Pulmonary artery endothelial cell (primary cell): ENCODE measurements at regions not wholly inside any gene's neighbourhood (a gene's known extent, or its start where the extent isn't known, plus 50 kb on each side); places are given as distances from the start of the nearest gene placed in this dataset.
"Not testable (repeated sequence)": the region's sequence is repeated elsewhere in the genome, so short reads cannot be mapped to it uniquely, and the experiment has no call there.

Experiments used
- DNase-seq: peaks from one replicate; pipeline ENCODE4 v3.0.0-alpha.2; 2011; ENCODE audit warnings: low read depth, low spot score

DNA sequence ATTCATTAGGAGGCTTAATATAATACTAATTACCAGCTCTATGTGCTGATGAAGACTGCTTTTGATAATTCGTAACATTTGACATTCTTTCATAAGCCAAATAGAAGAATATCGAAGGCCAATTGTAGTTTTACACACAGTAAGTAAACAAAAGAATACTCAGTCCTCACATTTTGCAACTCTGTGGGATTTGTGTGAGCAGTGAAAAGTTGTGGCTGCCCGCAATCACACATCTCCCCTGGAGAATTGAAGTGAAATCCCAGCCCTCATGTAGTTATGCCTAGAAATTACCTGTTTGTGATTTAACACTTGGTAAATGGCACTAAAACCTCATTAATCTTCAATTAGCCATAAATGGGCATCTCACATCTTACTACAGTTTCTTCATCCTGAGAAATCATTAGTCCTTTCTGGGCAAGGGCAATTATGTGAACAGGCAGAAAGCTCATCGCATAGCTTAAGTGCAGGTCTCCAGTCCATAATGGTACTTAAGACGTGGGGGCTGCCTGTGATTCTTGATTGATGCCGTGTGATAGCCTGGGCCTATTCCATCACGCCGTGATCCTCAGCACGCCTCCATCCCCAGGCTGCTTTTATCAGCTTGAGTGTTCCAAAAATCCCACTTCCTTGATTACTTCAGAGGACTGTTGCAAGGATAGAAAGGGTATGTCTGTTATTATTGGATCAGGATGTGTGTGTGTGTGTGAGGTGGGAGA, 97.9 kb upstream of the METTL14 start:
- no peak for DNase-seq

DNA sequence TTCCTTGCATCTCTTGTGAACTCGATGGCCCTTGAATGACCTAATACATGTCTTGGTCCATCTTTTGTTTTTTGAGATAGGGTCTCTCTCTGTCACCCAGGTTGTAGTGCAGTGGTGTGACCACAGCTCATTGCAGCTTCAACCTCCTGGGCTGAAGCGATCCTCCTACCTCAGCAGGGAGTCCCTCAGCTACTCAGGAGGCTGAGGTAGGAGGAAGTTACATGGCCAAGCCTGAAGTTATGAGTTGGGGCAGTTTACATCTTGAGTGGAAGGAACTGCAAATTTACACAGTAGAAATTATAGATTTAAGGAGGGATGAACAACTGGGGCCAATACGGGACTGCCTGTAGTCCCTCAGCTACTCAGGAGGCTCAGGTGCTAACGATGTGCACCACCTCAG, 97.2 kb upstream of the METTL14 start:
- no peak for DNase-seq

DNA sequence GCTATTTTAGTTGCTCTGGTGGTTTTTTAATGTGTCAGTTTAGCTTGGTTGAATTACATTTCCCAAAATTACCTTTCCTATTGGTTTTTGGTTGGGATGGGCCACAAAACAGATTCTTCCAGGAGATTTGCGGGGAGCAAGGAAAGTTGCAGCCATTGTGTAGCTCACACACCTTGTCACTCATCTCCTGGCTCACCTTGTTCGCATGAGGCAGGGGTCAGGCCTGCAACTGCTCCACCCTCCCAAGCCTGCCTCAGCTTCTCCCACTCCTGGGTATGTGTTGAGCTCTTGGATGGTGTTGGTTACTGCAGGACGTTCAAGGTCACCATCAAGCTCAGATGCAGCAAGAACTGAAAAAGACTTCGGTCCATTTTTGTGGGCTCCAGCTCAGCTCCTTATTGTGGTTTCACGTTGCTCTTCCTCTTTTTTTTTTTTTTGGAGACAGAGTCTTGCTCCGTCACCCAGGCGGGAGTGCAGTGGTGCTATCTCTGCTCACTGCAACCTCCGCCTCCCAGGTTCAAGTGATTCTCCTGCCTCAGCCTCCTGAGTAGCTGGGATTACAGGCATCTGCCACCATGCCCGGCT, 95.6 kb upstream of the METTL14 start:
- no peak for DNase-seq

DNA sequence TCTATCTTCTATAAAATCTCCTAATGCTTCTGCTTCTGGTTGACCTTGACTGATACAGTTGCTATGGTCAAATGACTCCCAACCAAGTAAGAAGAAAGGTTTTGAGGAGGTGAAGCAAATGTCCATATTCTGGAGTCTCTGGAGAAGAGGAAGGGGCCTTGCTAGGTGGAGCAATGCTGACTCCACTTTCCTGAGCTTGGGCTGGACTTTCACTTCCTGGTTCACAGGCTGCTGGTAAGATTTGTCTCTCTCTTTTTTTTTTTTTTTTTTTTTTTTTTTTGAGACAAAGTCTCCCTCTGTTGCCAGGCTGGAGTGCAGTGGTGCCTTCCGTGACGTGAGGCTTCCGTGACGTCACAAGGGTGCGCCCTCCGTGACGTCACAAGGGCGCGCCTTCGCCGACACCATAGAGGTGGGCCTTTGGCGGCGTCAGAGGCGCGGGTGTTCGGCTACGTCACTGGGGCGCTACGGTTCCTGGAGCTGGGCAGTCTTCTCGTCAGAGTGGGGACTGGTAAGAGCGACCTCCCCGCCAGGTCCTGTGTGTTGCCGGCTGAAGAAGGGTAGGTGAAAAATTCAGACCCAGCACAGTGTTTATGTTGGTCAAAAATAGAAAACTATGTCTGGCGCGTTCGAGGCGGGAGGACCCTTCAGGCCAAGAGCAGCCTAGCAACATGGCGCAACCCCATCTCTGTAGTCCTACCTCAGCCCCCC, 93.7 kb upstream of the METTL14 start:
- peak; percentile 79 for DNase-seq

DNA sequence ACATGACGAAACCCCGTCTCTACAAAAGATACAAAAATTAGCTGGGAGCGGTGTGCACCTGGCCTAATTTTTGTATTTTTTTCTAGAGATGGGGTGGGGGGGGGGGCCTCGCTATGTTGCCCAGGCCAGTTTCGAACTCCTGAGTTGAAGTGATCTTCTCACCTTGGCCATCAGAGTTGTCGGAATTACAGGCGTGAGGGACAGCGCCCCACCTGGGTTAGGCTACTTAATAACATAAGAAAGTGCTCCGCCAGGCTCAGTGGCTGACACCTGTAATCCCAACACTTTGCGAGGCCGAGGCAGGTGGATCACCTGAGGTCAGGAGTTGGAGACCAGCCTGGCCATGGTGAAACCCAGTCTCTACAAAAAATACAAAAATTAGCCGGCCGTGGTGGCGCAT, 92.9 kb upstream of the METTL14 start:
- DNase-seq, result not testable (repeated sequence)

DNA sequence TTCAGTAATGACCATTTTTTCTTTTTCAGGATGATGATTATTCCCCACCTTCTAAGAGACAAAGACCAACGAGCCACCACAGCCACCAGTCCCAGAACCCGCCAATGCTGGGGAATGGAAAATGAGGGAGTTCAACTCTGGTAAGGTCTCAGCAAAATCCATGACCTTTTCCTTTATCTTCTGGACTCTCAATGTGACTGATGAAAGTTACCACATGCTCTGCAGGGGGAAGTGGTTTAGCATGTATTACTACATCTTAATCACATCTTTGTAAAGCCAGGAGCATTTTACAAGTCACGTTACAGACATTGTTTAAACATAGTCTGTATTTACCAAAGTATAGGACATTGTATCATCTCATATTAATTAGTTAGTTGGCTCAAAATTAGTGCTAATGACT, 89.3 kb upstream of the METTL14 start:
- DNase-seq, result not testable (repeated sequence)

DNA sequence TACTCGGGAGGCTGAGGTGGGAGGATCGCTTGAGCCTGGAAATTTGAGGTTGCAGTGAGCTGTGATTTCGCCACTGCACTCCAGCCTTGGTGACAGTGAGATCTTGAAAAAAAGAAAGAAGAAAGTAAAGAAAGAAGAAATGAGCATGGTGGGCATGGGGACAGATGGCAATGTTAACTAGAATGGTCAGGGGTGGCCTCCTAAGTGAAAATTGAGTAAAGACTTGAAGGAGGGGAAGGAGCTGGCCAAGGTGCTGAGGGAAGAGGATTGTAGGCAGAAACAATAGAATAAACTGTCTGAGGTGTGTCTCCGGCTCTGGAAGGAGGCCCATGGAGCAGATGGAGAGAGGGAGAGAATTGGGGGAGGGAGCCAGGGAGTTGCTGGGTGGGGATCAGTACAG, 60.1 kb upstream of the METTL14 start:
- not testable (repeated sequence) for DNase-seq

DNA sequence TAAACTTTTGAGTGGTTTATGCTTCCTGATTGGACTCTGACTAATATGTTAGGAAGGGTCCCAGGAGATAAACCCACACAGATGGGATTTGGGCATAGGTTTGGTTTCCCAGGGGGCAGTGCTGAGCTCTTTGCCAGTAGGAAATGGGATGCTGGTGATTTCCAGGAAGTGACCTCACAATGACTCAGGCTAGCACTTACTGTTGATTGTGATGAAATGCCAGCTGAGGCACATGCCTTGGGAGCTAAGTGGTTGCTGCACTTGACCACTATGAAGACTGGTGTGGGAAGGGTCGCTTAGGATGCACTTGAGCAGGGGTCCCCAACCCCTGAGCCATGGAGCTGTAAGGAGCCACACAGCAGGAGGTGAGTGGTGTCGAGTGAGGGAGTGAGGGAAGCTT, 55.5 kb upstream of the METTL14 start:
- not testable (repeated sequence) for DNase-seq

DNA sequence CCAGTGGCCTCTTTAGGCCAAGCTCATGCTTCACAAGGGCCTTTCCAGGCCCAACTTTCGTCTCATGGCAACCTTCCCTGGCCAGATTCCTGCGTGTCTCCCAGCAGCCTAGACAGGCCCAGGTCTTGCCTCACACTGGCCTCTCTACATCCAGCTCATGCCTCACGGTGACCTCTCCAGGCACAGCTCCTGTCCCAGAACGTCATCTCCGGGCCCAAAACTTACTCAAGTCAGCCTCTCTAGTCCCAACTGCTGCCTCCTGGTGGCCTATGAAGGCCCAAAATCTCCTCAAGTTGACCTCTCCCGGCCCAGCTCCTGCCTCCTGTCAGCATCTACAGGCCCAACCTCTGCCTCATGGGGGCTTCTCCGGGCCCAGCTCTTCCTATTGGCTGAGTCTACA, 54.3 kb upstream of the METTL14 start:
- DNase-seq, result not testable (repeated sequence)

DNA sequence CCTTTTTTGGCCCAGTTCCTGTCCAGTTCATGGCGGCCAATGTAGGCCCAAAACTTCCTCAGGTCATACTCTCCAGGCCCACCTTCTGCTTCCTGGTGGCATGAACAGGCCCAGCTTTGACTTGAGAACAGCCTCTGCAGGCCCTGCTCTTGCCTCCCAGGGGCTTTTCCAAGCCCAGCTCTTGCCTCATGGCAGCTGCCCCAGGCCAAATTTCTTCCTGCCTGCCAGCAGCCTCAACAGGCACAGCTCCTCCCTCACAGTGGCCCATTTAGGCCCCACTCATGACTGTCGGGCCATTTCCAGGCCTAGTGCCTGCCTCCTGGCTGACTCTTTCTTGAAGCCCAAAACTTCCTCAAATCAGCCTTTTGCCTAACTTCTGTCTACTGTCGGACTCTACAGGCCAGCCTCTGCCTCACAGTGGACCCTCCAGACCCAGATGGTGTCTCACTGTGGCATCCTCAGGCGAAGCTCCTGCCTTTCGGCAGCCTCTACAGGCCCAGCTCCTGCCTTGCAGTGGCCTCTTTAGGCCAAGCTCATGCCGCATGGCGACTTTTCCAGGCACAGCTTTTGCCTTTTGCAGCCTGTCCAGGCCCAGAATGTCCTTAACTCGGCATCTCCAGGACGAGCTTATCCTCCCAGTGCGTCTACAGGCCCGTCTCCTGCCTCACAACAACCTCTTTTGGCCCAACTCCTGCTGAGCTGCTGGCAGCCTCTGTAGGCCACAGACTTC, 53.7 kb upstream of the METTL14 start:
- DNase-seq, result not testable (repeated sequence)

DNA sequence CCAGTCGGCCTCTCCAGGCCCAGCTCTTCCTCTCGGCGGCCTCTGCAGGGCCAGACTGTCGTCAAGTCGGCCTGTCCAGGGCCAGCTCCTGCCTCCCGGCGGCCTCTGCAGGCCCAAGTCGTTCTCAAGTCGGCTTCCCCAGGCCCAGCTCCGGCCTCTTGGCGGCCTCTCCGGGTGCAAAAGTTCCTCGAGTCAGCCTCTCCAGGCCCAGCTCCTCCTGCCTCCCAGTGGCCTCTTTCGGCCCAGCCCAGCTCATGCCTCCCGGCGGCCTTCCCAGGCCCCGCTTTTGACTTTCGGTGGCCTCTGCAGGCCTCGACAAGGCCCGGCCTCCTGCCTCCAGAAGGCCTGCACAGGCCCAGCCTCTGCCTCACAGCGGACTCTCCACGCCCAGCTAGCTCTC, 51.7 kb upstream of the METTL14 start:
- DNase-seq, result not testable (repeated sequence)

DNA sequence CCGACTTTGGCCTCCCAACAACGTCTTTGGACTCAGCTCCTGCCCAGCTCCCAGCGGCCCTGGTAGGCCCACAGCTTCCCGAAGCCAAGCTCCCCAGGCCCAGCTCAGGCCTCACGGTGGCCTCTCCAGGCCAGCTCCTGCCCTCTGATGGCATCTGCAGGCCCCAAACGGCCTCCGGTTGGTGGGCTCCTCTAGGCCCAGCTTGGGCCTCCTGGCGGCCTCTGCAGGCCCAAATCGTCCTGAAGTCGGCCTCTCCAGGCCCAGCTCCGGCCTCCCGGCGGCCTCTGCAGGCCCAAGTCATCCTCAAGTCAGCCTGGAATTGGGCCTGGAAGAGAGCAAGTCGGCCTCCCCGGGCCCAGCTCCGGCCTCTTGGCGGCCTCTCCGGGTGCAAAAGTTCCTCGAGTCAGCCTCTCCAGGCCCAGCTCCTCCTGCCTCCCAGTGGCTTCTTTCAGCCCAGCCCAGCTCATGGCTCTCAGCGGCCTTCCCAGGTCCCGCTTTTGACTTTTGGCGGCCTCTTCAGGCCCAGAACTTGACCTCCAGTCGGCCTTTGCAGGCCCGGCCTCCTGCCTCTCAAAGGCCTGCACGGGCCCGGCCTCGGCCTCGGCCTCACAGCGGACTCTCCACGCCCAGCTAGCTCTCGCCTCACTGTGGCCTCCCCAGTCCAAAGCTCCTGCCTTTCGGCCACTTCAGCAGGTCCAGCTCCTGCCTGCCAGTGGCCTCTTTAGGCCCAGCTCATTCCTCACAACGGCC, 50.9 kb upstream of the METTL14 start:
- DNase-seq, result not testable (repeated sequence)
